Neural cell (in vitro differentiated cells): ENCODE measurements at regions not wholly inside any gene's neighbourhood (a gene's known extent, or its start where the extent isn't known, plus 50 kb on each side); places are given as distances from the start of the nearest gene placed in this dataset.

Source experiments
- H2AFZ ChIP-seq: fragments of 200-600, 300-800 bp; sonication (generic), shearing (Covaris generic); 2 replicates; pipeline ENCODE4 v1.6.0; 2014; ENCODE audit warnings: low read depth, mild to moderate bottlenecking, antibody characterized with exemption, low read length, moderate library complexity
- H3F3A ChIP-seq: fragments of 200-600 bp; shearing (Covaris generic); 2 replicates; pipeline ENCODE4 v1.6.1; 2016; ENCODE audit warnings: mild to moderate bottlenecking, moderate library complexity, mixed read lengths, antibody characterized with exemption, low read length; ENCODE audit not compliant: insufficient read depth, poor library complexity, severe bottlenecking
- H3K27ac ChIP-seq: fragments of 200-600, 300-800 bp; sonication (generic), shearing (Covaris generic); 2 replicates; pipeline ENCODE4 v1.5.1; 2014; ENCODE audit warnings: mild to moderate bottlenecking, low read length, moderate library complexity
- H3K27me3 ChIP-seq: fragments of 300-800, 200-600 bp; sonication (generic), shearing (Covaris generic); 2 replicates; pipeline ENCODE4 v1.6.0; 2014; ENCODE audit warnings: mild to moderate bottlenecking, low read depth, low read length, moderate library complexity; ENCODE audit not compliant: insufficient read depth
- H3K36me3 ChIP-seq: fragments of 300-800, 200-600 bp; sonication (generic), shearing (Covaris generic); 2 replicates; pipeline ENCODE4 v1.5.1; 2014; ENCODE audit warnings: mild to moderate bottlenecking, antibody characterized with exemption, low read length, moderate library complexity; ENCODE audit not compliant: insufficient read depth
- H3K4me2 ChIP-seq: fragments of 300-800, 200-600 bp; sonication (generic), shearing (Covaris generic); 2 replicates; pipeline ENCODE4 v1.6.0; 2014; ENCODE audit warnings: mild to moderate bottlenecking, low read length
- H3K4me3 ChIP-seq: fragments of 300-800, 200-600 bp; sonication (generic), shearing (Covaris generic); 2 replicates; pipeline ENCODE4 v1.5.1; 2014; ENCODE audit warnings: mild to moderate bottlenecking, low read length, moderate library complexity
- H3K79me2 ChIP-seq: fragments of 200-600 bp; shearing (Covaris generic); replicated peaks from 2 replicates; pipeline ENCODE4 v1.6.0; 2014; ENCODE audit warnings: mild to moderate bottlenecking, low read length, moderate library complexity; ENCODE audit not compliant: insufficient read depth
- H3K9ac ChIP-seq: fragments of 300-800, 200-600 bp; sonication (generic), shearing (Covaris generic); 2 replicates; pipeline ENCODE4 v1.6.1; 2016; ENCODE audit warnings: mild to moderate bottlenecking, low read length, mixed read lengths
- H3K9me2 ChIP-seq: fragments of 200-600 bp; shearing (Covaris generic); 2 replicates; pipeline ENCODE4 v1.6.1; 2016; ENCODE audit warnings: mild to moderate bottlenecking, low read length, mixed read lengths; ENCODE audit not compliant: insufficient read depth
- H3K9me3 ChIP-seq: fragments of 200-600, 300-800 bp; sonication (generic), shearing (Covaris generic); 2 replicates; pipeline ENCODE4 v1.6.1; 2016; ENCODE audit warnings: mild to moderate bottlenecking, mixed run types, low read length, moderate library complexity, mixed read lengths
- H4K20me1 ChIP-seq: fragments of 200-600 bp; shearing (Covaris generic); 2 replicates; pipeline ENCODE4 v1.6.1; 2016; ENCODE audit warnings: mild to moderate bottlenecking, mixed run types; ENCODE audit not compliant: insufficient read depth
- EP300 ChIP-seq: fragments of 450-650 bp; conservative IDR thresholded peaks from 2 replicates; pipeline ENCODE4 v1.6.1; 2014; ENCODE audit warnings: antibody characterized with exemption, mild to moderate bottlenecking, moderate library complexity; ENCODE audit not compliant: poor library complexity, severe bottlenecking
- EZH2 ChIP-seq: fragments of 200-600, 300-800 bp; shearing (Covaris generic), sonication (generic); IDR thresholded peaks from 2 replicates; pipeline ENCODE4 v1.6.1; 2014; ENCODE audit warnings: antibody characterized with exemption, low read length, borderline replicate concordance, mild to moderate bottlenecking; ENCODE audit not compliant: insufficient read depth, poor library complexity, severe bottlenecking
- MXI1 ChIP-seq: fragments of 450-650 bp; conservative IDR thresholded peaks from 2 replicates; pipeline ENCODE4 v1.6.1; 2014; ENCODE audit warnings: antibody characterized with exemption, mild to moderate bottlenecking; ENCODE audit not compliant: poor library complexity, severe bottlenecking
- POLR2AphosphoS5 ChIP-seq: IDR thresholded peaks from 2 replicates; pipeline ENCODE4 v1.6.1; 2012
- RAD21 ChIP-seq: fragments of 450-650 bp; conservative IDR thresholded peaks from 2 replicates; pipeline ENCODE4 v1.6.1; 2014; ENCODE audit warnings: antibody characterized with exemption, mild to moderate bottlenecking, moderate library complexity
- SMC3 ChIP-seq: fragments of 450-650 bp; conservative IDR thresholded peaks from 2 replicates; pipeline ENCODE4 v1.6.1; 2014; ENCODE audit warnings: antibody characterized with exemption, mild to moderate bottlenecking, moderate library complexity; ENCODE audit not compliant: poor library complexity
- TAF1 ChIP-seq: IDR thresholded peaks from 2 replicates; pipeline ENCODE4 v1.6.1; 2012; ENCODE audit warnings: low read depth
- TF ChIP-seq, protein P1 (sequence below): fragments of 450-650 bp; IDR thresholded peaks from 2 replicates; pipeline ENCODE4 v1.5.1; 2014; ENCODE audit warnings: antibody characterized with exemption, mild to moderate bottlenecking, moderate library complexity; ENCODE audit not compliant: poor library complexity, severe bottlenecking
- TF ChIP-seq, protein P2 (sequence below): IDR thresholded peaks from 2 replicates; pipeline ENCODE4 v1.6.1; 2012; ENCODE audit warnings: borderline replicate concordance

DNA sequence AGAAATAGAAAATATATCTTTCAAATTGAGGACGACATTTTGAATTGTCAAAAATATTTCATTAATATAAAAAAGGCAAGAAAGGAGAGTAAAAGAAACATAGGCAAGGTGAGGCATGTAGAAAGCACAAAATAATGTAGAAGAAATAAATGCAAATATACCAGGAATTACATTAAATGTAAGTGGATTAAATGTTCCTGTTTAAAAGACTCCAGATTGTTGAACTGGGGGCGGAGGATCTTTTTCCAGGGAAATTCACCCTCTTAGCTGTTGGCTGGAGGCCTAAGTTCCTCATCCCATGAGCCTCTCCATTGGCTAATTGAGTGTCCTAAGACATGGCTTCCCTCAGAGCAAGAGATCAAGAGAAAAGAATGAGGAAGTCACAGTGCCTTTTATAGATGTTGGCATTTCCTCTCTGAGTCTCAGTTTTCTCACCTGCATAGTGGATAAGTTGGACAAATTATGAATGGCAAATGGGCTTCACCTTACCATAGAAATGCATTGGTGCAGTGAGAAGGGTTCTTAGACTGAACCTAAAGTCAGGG lies 147.4 kb upstream of the SMAD3 start:
- H3K9me2 ChIP-seq: no peaks in the 10 kb centered on the region
- no peak overlapping the region for H3K9ac ChIP-seq
- no peaks in the 10 kb centered on the region for H3K36me3 ChIP-seq
- H3F3A ChIP-seq: no peaks in the 10 kb centered on the region
- no peaks in the 10 kb centered on the region for H4K20me1 ChIP-seq
- no peak overlapping the region for H3K4me2 ChIP-seq
- no peaks in the 10 kb centered on the region for H3K27me3 ChIP-seq
- no peak overlapping the region for H3K4me3 ChIP-seq
- H3K9me3 ChIP-seq: peaks cover 6% of the 10 kb centered on the region
- no peaks in the 10 kb centered on the region for H3K79me2 ChIP-seq
- H2AFZ ChIP-seq: no peak overlapping the region
- no peak for TF ChIP-seq TAF1
- TF ChIP-seq RAD21: no peak
- no peak overlapping the region for H3K27ac ChIP-seq

DNA sequence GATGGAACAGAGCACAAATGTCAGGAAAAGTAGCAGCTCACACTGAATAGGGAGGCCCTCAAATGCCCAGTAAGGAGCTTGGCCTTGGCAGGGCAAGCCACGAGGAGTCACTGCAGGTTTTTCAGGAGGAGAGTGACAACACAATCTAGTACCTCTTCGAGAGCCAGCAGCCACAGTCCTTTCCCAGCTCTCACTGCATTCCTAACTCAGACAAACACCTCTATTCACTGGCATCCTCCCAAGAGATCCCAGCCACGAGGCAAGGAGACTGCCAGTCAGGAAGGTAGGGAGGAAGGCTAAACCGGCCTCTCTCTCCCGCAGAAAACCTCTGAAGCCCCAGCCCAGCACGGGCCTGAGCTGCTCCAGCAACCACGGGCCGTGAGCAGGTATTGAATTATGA lies 146.0 kb upstream of the SMAD3 start:
- H4K20me1 ChIP-seq: no peaks in the 10 kb centered on the region
- H3K9me2 ChIP-seq: no peaks in the 10 kb centered on the region
- H3K36me3 ChIP-seq: no peaks in the 10 kb centered on the region
- no peaks in the 10 kb centered on the region for H3K27me3 ChIP-seq
- no peak overlapping the region for H3K4me3 ChIP-seq
- no peak for TF ChIP-seq RAD21
- TF ChIP-seq EZH2: no peak
- no peak for TF ChIP-seq SMC3
- H3K9me3 ChIP-seq: peaks cover 6% of the 10 kb centered on the region
- no peaks in the 10 kb centered on the region for H3F3A ChIP-seq
- H3K79me2 ChIP-seq: no peaks in the 10 kb centered on the region
- H3K4me2 ChIP-seq: no peak overlapping the region
- no peak overlapping the region for H2AFZ ChIP-seq
- no peak overlapping the region for H3K27ac ChIP-seq
- H3K9ac ChIP-seq: no peak overlapping the region

DNA sequence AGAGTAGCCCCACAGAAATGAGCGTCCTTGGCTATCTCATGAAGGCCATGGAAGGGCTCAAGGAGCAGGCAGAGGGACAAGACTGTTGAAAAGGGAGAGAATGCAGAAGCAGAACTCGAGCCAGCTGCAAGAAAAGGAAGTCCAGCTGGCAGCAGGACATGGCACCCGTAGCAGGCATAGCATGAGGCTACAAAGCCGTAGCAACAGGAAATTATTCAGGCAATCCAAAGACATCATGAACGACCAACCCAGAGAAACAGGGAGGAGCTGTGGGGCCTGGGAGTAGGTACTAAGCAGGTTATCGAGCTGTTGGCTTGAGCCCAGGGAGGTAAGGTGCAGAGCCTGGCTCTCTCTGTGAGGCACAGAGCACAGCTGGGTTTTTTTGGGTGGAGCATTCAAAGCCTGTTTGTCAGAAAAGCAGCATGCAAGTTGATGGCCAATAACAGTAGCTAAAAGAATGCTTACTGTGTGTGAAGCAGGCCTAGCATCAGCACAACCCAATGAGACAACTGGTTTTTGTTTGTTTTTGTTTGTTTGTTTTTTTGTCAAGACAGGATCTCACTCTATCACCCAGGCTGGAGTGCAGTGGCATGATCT lies 144.0 kb upstream of the SMAD3 start:
- H3K79me2 ChIP-seq: no peaks in the 10 kb centered on the region
- H3K4me2 ChIP-seq: no peak overlapping the region
- no peak overlapping the region for H3K27ac ChIP-seq
- no peaks in the 10 kb centered on the region for H3K9me2 ChIP-seq
- no peak for TF ChIP-seq EZH2
- no peak for TF ChIP-seq SMC3
- no peak for TF ChIP-seq TAF1
- TF ChIP-seq MXI1: no peak
- TF ChIP-seq, protein P1, sequence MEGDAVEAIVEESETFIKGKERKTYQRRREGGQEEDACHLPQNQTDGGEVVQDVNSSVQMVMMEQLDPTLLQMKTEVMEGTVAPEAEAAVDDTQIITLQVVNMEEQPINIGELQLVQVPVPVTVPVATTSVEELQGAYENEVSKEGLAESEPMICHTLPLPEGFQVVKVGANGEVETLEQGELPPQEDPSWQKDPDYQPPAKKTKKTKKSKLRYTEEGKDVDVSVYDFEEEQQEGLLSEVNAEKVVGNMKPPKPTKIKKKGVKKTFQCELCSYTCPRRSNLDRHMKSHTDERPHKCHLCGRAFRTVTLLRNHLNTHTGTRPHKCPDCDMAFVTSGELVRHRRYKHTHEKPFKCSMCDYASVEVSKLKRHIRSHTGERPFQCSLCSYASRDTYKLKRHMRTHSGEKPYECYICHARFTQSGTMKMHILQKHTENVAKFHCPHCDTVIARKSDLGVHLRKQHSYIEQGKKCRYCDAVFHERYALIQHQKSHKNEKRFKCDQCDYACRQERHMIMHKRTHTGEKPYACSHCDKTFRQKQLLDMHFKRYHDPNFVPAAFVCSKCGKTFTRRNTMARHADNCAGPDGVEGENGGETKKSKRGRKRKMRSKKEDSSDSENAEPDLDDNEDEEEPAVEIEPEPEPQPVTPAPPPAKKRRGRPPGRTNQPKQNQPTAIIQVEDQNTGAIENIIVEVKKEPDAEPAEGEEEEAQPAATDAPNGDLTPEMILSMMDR: no peak
- no peak for TF ChIP-seq RAD21
- TF ChIP-seq, protein P2, sequence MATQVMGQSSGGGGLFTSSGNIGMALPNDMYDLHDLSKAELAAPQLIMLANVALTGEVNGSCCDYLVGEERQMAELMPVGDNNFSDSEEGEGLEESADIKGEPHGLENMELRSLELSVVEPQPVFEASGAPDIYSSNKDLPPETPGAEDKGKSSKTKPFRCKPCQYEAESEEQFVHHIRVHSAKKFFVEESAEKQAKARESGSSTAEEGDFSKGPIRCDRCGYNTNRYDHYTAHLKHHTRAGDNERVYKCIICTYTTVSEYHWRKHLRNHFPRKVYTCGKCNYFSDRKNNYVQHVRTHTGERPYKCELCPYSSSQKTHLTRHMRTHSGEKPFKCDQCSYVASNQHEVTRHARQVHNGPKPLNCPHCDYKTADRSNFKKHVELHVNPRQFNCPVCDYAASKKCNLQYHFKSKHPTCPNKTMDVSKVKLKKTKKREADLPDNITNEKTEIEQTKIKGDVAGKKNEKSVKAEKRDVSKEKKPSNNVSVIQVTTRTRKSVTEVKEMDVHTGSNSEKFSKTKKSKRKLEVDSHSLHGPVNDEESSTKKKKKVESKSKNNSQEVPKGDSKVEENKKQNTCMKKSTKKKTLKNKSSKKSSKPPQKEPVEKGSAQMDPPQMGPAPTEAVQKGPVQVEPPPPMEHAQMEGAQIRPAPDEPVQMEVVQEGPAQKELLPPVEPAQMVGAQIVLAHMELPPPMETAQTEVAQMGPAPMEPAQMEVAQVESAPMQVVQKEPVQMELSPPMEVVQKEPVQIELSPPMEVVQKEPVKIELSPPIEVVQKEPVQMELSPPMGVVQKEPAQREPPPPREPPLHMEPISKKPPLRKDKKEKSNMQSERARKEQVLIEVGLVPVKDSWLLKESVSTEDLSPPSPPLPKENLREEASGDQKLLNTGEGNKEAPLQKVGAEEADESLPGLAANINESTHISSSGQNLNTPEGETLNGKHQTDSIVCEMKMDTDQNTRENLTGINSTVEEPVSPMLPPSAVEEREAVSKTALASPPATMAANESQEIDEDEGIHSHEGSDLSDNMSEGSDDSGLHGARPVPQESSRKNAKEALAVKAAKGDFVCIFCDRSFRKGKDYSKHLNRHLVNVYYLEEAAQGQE: no peak
- TF ChIP-seq EP300: no peak
- TF ChIP-seq POLR2AphosphoS5: no peak
- H3K9me3 ChIP-seq: peaks cover 6% of the 10 kb centered on the region
- H3K36me3 ChIP-seq: no peaks in the 10 kb centered on the region
- H3F3A ChIP-seq: no peaks in the 10 kb centered on the region
- H2AFZ ChIP-seq: no peak overlapping the region
- no peaks in the 10 kb centered on the region for H3K27me3 ChIP-seq
- no peaks in the 10 kb centered on the region for H4K20me1 ChIP-seq
- H3K9ac ChIP-seq: no peak overlapping the region
- no peak overlapping the region for H3K4me3 ChIP-seq
